ENCODE measurements at regions not wholly inside any gene's neighbourhood (a gene's known extent, or its start where the extent isn't known, plus 50 kb on each side); places are given as distances from the start of the nearest gene placed in this dataset.

GRCh38 chr20:52405417-52405816 lies 213.8 kb upstream of the ZFP64 start:
- TF ChIP-seq EZH2 (IDR thresholded peaks at IDR 0.05) (no peak), POLR2AphosphoS5 (IDR thresholded peaks at IDR 0.05; ENCODE audit: borderline replicate concordance, low read depth, low read length) (no peak), FOXP2 (optimal IDR thresholded peaks at IDR 0.05; ENCODE audit: control extremely low read depth, extremely low read length, insufficient read depth) (no peak)

Data from SK-N-MC (cell line).